GM12865 (cell line): ENCODE measurements at regions not wholly inside any gene's neighbourhood (a gene's known extent, or its start where the extent isn't known, plus 50 kb on each side); places are given as distances from the start of the nearest gene placed in this dataset.

Experiments
- DNase-seq: peaks from one replicate; pipeline ENCODE4 v3.0.0; 2010; ENCODE audit warnings: low read depth
- H3K4me3 ChIP-seq: 2 replicates; pipeline ENCODE4 v1.5.1; 2011; ENCODE audit warnings: mild to moderate bottlenecking, low read depth, low read length, control low read depth
- CTCF ChIP-seq: IDR thresholded peaks from 2 replicates; pipeline ENCODE4 v1.5.1; 2011; ENCODE audit warnings: low read length, control low read depth, low read depth, inconsistent platforms; ENCODE audit not compliant: insufficient read depth; ENCODE audit errors: missing control alignments

- H3K4me3 ChIP-seq: no peak overlapping the region
- no peak for TF ChIP-seq CTCF
- DNase-seq: no peak
Measured at GRCh38 chr11:39434466-39434865, 2025.0 kb downstream of the LRRC4C start.

- TF ChIP-seq CTCF: no peak
- H3K4me3 ChIP-seq: no peak overlapping the region
Measured at GRCh38 chr11:39432929-39433328, 2026.5 kb downstream of the LRRC4C start.

GRCh38 chr11:39425226-39425625, 2034.2 kb downstream of the LRRC4C start:
- no peak overlapping the region for H3K4me3 ChIP-seq
- no peak for DNase-seq
- TF ChIP-seq CTCF: no peak

More at GRCh38 chr11:39432929-39433328, 2026.5 kb downstream of the LRRC4C start:
- DNase-seq: no peak

GRCh38 chr11:39412117-39412516, 2047.3 kb downstream of the LRRC4C start:
- no peak overlapping the region for H3K4me3 ChIP-seq
- no peak for TF ChIP-seq CTCF
- no peak for DNase-seq

- no peak for TF ChIP-seq CTCF
- H3K4me3 ChIP-seq: no peak overlapping the region
- no peak for DNase-seq
Measured at GRCh38 chr11:39385911-39386310, 2073.5 kb downstream of the LRRC4C start.

- TF ChIP-seq CTCF: peak; percentile 45
- no peak overlapping the region for H3K4me3 ChIP-seq
- peak; percentile 18 for DNase-seq
Measured at GRCh38 chr11:39374963-39375698, 2084.3 kb downstream of the LRRC4C start.

GRCh38 chr11:39367534-39367933, 2091.9 kb downstream of the LRRC4C start:
- no peak for TF ChIP-seq CTCF
- DNase-seq: no peak
- H3K4me3 ChIP-seq: no peak overlapping the region
